ENCODE measurements at regions not wholly inside any gene's neighbourhood (a gene's known extent, or its start where the extent isn't known, plus 50 kb on each side); places are given as distances from the start of the nearest gene placed in this dataset.

- no peak for DNase-seq
- Histone ChIP-seq H3K9me3 (no peaks in the 10 kb centered on the region), H3K4me3 (no peak overlapping the region), H3K36me3 (no peaks in the 10 kb centered on the region), H3K4me1 (peaks cover 7% of the 10 kb centered on the region), H3K27me3 (ENCODE audit: low read depth) (no peaks in the 10 kb centered on the region), H3K27ac (no peak overlapping the region)
- ATAC-seq: no peak
- intact Hi-C loops (cut with DNase I): no loop called here
- TF ChIP-seq CTCF (IDR thresholded peaks at IDR 0.05): no peak
These were observed 79.9 kb upstream of the SEPTIN5 start for GRCh38 chr22:19634226-19634975.

- Histone ChIP-seq H3K4me1 (no peaks in the 10 kb centered on the region), H3K4me3 (no peak overlapping the region), H3K27me3 (ENCODE audit: low read depth) (peaks cover 2% of the 10 kb centered on the region), H3K9me3 (no peaks in the 10 kb centered on the region), H3K36me3 (no peaks in the 10 kb centered on the region), H3K27ac (no peak overlapping the region)
- intact Hi-C loops (cut with DNase I): no loop called here
- ATAC-seq: no peak
- no peak for DNase-seq
- no peak for TF ChIP-seq CTCF (IDR thresholded peaks at IDR 0.05)
These were observed 78.7 kb upstream of the SEPTIN5 start for GRCh38 chr22:19635644-19636043.

GRCh38 chr22:19636696-19637407, 77.5 kb upstream of the SEPTIN5 start:
- H3K4me1 ChIP-seq: no peaks in the 10 kb centered on the region
- H3K27ac ChIP-seq: no peak overlapping the region
- peaks cover 8% of the 10 kb centered on the region for H3K27me3 ChIP-seq (ENCODE audit: low read depth)
- H3K36me3 ChIP-seq: no peaks in the 10 kb centered on the region
- DNase-seq: no peak
- ATAC-seq: no peak
- no peak for TF ChIP-seq CTCF (IDR thresholded peaks at IDR 0.05)
- H3K9me3 ChIP-seq: no peaks in the 10 kb centered on the region
- intact Hi-C loops (cut with DNase I): no loop called here
- no peak overlapping the region for H3K4me3 ChIP-seq

- no peak for ATAC-seq
- TF ChIP-seq CTCF (IDR thresholded peaks at IDR 0.05): no peak
- Histone ChIP-seq H3K27me3 (ENCODE audit: low read depth) (peaks cover 11% of the 10 kb centered on the region), H3K4me3 (no peak overlapping the region), H3K4me1 (no peaks in the 10 kb centered on the region), H3K27ac (no peak overlapping the region), H3K9me3 (no peaks in the 10 kb centered on the region), H3K36me3 (no peaks in the 10 kb centered on the region)
- DNase-seq: no peak
- intact Hi-C loops (cut with DNase I): no loop called here
These were observed 76.7 kb upstream of the SEPTIN5 start for GRCh38 chr22:19637408-19638281.

- Histone ChIP-seq H3K9me3 (no peaks in the 10 kb centered on the region), H3K27me3 (ENCODE audit: low read depth) (peaks cover 11% of the 10 kb centered on the region), H3K36me3 (no peaks in the 10 kb centered on the region), H3K4me3 (no peak overlapping the region), H3K27ac (no peak overlapping the region), H3K4me1 (no peaks in the 10 kb centered on the region)
- no peak for TF ChIP-seq CTCF (IDR thresholded peaks at IDR 0.05)
- intact Hi-C loops (cut with DNase I): no loop called here
- ATAC-seq (no peak), DNase-seq (no peak)
These were observed 75.9 kb upstream of the SEPTIN5 start for GRCh38 chr22:19638282-19639015.

All from lower lobe of right lung (tissue), 2 donors.